ENCODE measurements at regions not wholly inside any gene's neighbourhood (a gene's known extent, or its start where the extent isn't known, plus 50 kb on each side); places are given as distances from the start of the nearest gene placed in this dataset.

- H3K27ac ChIP-seq (ENCODE audit: low read depth in 1 of 2, low read length in 2 of 2) = peak overlapping the region in 1 of 2 donors; percentile 38
- no peaks in the 10 kb centered on the region for H3K9me3 ChIP-seq (ENCODE audit: control insufficient read depth in 4 of 4, low read length in 3 of 4)
- no peak overlapping the region for H3K4me3 ChIP-seq (ENCODE audit: low read depth in 1 of 3, low read length in 3 of 3)
- WGBS = 27% methylated on average over 1 of the region's 1 CpG
- no peak for DNase-seq (ENCODE audit: low spot score)
- H3K9ac ChIP-seq (ENCODE audit: low read depth in 1 of 2, low read length in 2 of 2) = no peak overlapping the region
- no peaks in the 10 kb centered on the region for H3K36me3 ChIP-seq (ENCODE audit: control insufficient read depth in 4 of 4, insufficient read depth in 3 of 4, low read depth in 1 of 4, low read length in 3 of 4)
- no peaks in the 10 kb centered on the region for H3K27me3 ChIP-seq (ENCODE audit: control insufficient read depth in 4 of 4, insufficient read depth in 4 of 4, low read length in 3 of 4)
- TF ChIP-seq HNF4A (conservative IDR thresholded peaks at IDR 0.05) = peak; percentile 60 to 69
- TF ChIP-seq JUND (IDR thresholded peaks at IDR 0.05) = peak; percentile 19 to 41
- no peak for TF ChIP-seq HNF4G (IDR thresholded peaks at IDR 0.05)
- no peak for TF ChIP-seq CTCF (IDR thresholded peaks at IDR 0.05; ENCODE audit: low read depth, low read length, missing input control)
- TF ChIP-seq ATF3 (IDR thresholded peaks at IDR 0.05) = no peak
- peak; percentile 23 for TF ChIP-seq YY1 (IDR thresholded peaks at IDR 0.05)
- TF ChIP-seq MAX (IDR thresholded peaks at IDR 0.05) = no peak
- TF ChIP-seq REST (IDR thresholded peaks at IDR 0.05) = no peak
- TF ChIP-seq NR2F2 (IDR thresholded peaks at IDR 0.05) = no peak
- no peak for TF ChIP-seq EGR1 (IDR thresholded peaks at IDR 0.05; ENCODE audit: low read depth in 2 of 2)
- TF ChIP-seq GABPA (IDR thresholded peaks at IDR 0.05 in 1 of 2, conservative IDR thresholded peaks at IDR 0.05 in 1 of 2) = no peak
- no peak for TF ChIP-seq TAF1 (conservative IDR thresholded peaks at IDR 0.05)
- TF ChIP-seq RAD21 (IDR thresholded peaks at IDR 0.05) = peak in 1 of 2 donors; percentile 13
- no peak for TF ChIP-seq FOXA1 (IDR thresholded peaks at IDR 0.05)
- TF ChIP-seq RXRA (IDR thresholded peaks at IDR 0.05) = peak in 1 of 2 donors; percentile 38
- TF ChIP-seq SP1 (IDR thresholded peaks at IDR 0.05) = no peak
- TF ChIP-seq ZBTB33 (IDR thresholded peaks at IDR 0.05) = no peak
- TF ChIP-seq FOXA2 (IDR thresholded peaks at IDR 0.05) = no peak
- peaks cover 0 to 34% (median 29%) of the 10 kb centered on the region in 4 donors for H3K4me1 ChIP-seq (ENCODE audit: control insufficient read depth in 4 of 4, insufficient read depth in 4 of 4, low read length in 3 of 4)
Observed at GRCh38 chr6:145274083-145274482, 461.2 kb downstream of the EPM2A start.

All from liver (tissue), 8 donors.